ENCODE measurements at regions not wholly inside any gene's neighbourhood (a gene's known extent, or its start where the extent isn't known, plus 50 kb on each side); places are given as distances from the start of the nearest gene placed in this dataset.

- TF ChIP-seq CTCF (IDR thresholded peaks at IDR 0.05; ENCODE audit: extremely low read depth in 1 of 2, insufficient read depth in 1 of 2, low read depth in 1 of 2, low read length in 2 of 2) (no peak), MYC (IDR thresholded peaks at IDR 0.05; ENCODE audit: low read depth, low read length) (no peak), POLR2A (IDR thresholded peaks at IDR 0.05; ENCODE audit: low read depth, low read length) (no peak), FOS (IDR thresholded peaks at IDR 0.05; ENCODE audit: borderline replicate concordance, insufficient read depth, low read length) (no peak)
Measured at GRCh38 chr6:23224540-23224939, 655.2 kb downstream of the HDGFL1 start.
